Suprapubic skin (tissue), 4 donors: ENCODE measurements at regions not wholly inside any gene's neighbourhood (a gene's known extent, or its start where the extent isn't known, plus 50 kb on each side); places are given as distances from the start of the nearest gene placed in this dataset.

Experiments used
- DNase-seq, 2 donors: peaks; one replicate each; pipeline ENCODE4 v3.0.0-alpha.2; 2019; ENCODE audit warnings: low spot score in 2 of 2
- H3K27ac ChIP-seq: fragments of 200-600 bp; sonication (generic); one replicate; pipeline ENCODE4 v1.5.1; 2019
- H3K27me3 ChIP-seq: fragments of 200-600 bp; sonication (generic); one replicate; pipeline ENCODE4 v1.5.1; 2019
- H3K36me3 ChIP-seq: fragments of 200-600 bp; sonication (generic); one replicate; pipeline ENCODE4 v1.5.1; 2019
- H3K4me1 ChIP-seq: fragments of 200-600 bp; sonication (generic); one replicate; pipeline ENCODE4 v1.5.1; 2019
- H3K4me3 ChIP-seq: fragments of 200-600 bp; sonication (generic); one replicate; pipeline ENCODE4 v1.5.1; 2019; ENCODE audit warnings: mild to moderate bottlenecking
- H3K9me3 ChIP-seq: fragments of 200-600 bp; sonication (generic); one replicate; pipeline ENCODE4 v1.5.1; 2019
- CTCF ChIP-seq, 2 donors: fragments of 200-600 bp in 1 of 2; fragments of 450-650 bp in 1 of 2; sonication (generic) in 1 of 2; IDR thresholded peaks; one replicate each; pipeline ENCODE4 v1.5.1; 2016 to 2019; ENCODE audit warnings: antibody characterized with exemption in 2 of 2, mild to moderate bottlenecking in 1 of 2, moderate library complexity in 1 of 2
- EP300 ChIP-seq: sonication (generic); formaldehyde crosslinking; IDR thresholded peaks from one replicate; pipeline ENCODE4 v1.6.1; 2017; ENCODE audit warnings: antibody characterized with exemption
- POLR2A ChIP-seq, 2 donors: fragments of 450-650 bp; IDR thresholded peaks; one replicate each; pipeline ENCODE4 v1.6.1; 2017; ENCODE audit warnings: antibody characterized with exemption in 2 of 2, mild to moderate bottlenecking in 2 of 2, moderate library complexity in 2 of 2
- POLR2AphosphoS5 ChIP-seq, 3 donors: sonication (generic); formaldehyde crosslinking; IDR thresholded peaks; one replicate each; pipeline ENCODE4 v1.6.1; 2017; ENCODE audit warnings: antibody characterized with exemption in 3 of 3
- WGBS: methylation state at CpG from one replicate; pipeline ENCODE4 v1.1.5; 2018; 5-methylcytosine and 5-hydroxymethylcytosine counted together

- H3K27me3 ChIP-seq = no peaks in the 10 kb centered on the region
- TF ChIP-seq POLR2A (IDR thresholded peaks at IDR 0.05) (no peak), EP300 (no peak), POLR2AphosphoS5 (IDR thresholded peaks at IDR 0.05) (no peak), CTCF (IDR thresholded peaks at IDR 0.05) (no peak)
- H3K36me3 ChIP-seq = no peaks in the 10 kb centered on the region
- no peaks in the 10 kb centered on the region for H3K4me1 ChIP-seq
- no peak overlapping the region for H3K4me3 ChIP-seq
- H3K27ac ChIP-seq = no peak overlapping the region
- WGBS = 96% methylated on average over 9 of the region's 9 CpGs
- no peaks in the 10 kb centered on the region for H3K9me3 ChIP-seq
- no peak for DNase-seq
Measured at GRCh38 chr1:221562542-221563475, 179.1 kb downstream of the DUSP10 start.

GRCh38 chr1:221563476-221563921, 178.4 kb downstream of the DUSP10 start:
- WGBS = 94% methylated on average over 24 of the region's 24 CpGs
- H3K4me3 ChIP-seq = no peak overlapping the region
- H3K27ac ChIP-seq = peak overlapping the region; percentile 7
- no peaks in the 10 kb centered on the region for H3K27me3 ChIP-seq
- no peak for DNase-seq
- H3K4me1 ChIP-seq = no peaks in the 10 kb centered on the region
- no peaks in the 10 kb centered on the region for H3K9me3 ChIP-seq
- TF ChIP-seq POLR2A (IDR thresholded peaks at IDR 0.05) (no peak), POLR2AphosphoS5 (IDR thresholded peaks at IDR 0.05) (no peak), CTCF (IDR thresholded peaks at IDR 0.05) (no peak), EP300 (no peak)
- H3K36me3 ChIP-seq = no peaks in the 10 kb centered on the region

GRCh38 chr1:221564891-221565290, 177.0 kb downstream of the DUSP10 start:
- DNase-seq = no peak
- Histone ChIP-seq H3K27me3 (no peaks in the 10 kb centered on the region), H3K4me3 (no peak overlapping the region), H3K4me1 (no peaks in the 10 kb centered on the region), H3K9me3 (no peaks in the 10 kb centered on the region), H3K36me3 (no peaks in the 10 kb centered on the region), H3K27ac (no peak overlapping the region)
- TF ChIP-seq POLR2AphosphoS5 (IDR thresholded peaks at IDR 0.05) (no peak), POLR2A (IDR thresholded peaks at IDR 0.05) (no peak), CTCF (IDR thresholded peaks at IDR 0.05) (no peak), EP300 (no peak)
- WGBS = 54% methylated on average over 2 of the region's 2 CpGs

- WGBS = 82% methylated on average over 5 of the region's 5 CpGs
- no peaks in the 10 kb centered on the region for H3K36me3 ChIP-seq
- no peak for DNase-seq
- H3K27ac ChIP-seq = no peak overlapping the region
- H3K4me3 ChIP-seq = no peak overlapping the region
- H3K4me1 ChIP-seq = no peaks in the 10 kb centered on the region
- no peak for TF ChIP-seq POLR2AphosphoS5 (IDR thresholded peaks at IDR 0.05)
- TF ChIP-seq EP300 = no peak
- no peak for TF ChIP-seq POLR2A (IDR thresholded peaks at IDR 0.05)
- TF ChIP-seq CTCF (IDR thresholded peaks at IDR 0.05) = no peak
- no peaks in the 10 kb centered on the region for H3K9me3 ChIP-seq
- no peaks in the 10 kb centered on the region for H3K27me3 ChIP-seq
Measured at GRCh38 chr1:221565711-221566110, 176.2 kb downstream of the DUSP10 start.

- WGBS = 64% methylated on average over 3 of the region's 3 CpGs
Measured at GRCh38 chr1:221567859-221568507, 173.9 kb downstream of the DUSP10 start.

More at GRCh38 chr1:221567859-221568507, 173.9 kb downstream of the DUSP10 start:
- DNase-seq = no peak
- no peaks in the 10 kb centered on the region for H3K27me3 ChIP-seq
- H3K4me1 ChIP-seq = no peaks in the 10 kb centered on the region
- no peak overlapping the region for H3K4me3 ChIP-seq
- no peak overlapping the region for H3K27ac ChIP-seq
- H3K36me3 ChIP-seq = no peaks in the 10 kb centered on the region
- no peaks in the 10 kb centered on the region for H3K9me3 ChIP-seq
- TF ChIP-seq POLR2A (IDR thresholded peaks at IDR 0.05) (no peak), CTCF (IDR thresholded peaks at IDR 0.05) (no peak), POLR2AphosphoS5 (IDR thresholded peaks at IDR 0.05) (no peak), EP300 (no peak)
